H9 (cell line): ENCODE measurements at regions not wholly inside any gene's neighbourhood (a gene's known extent, or its start where the extent isn't known, plus 50 kb on each side); places are given as distances from the start of the nearest gene placed in this dataset.

Experiments used
- DNase-seq: peaks from one replicate; pipeline ENCODE4 v3.0.0-alpha.2; 2017
- H2AFZ ChIP-seq: one replicate; pipeline ENCODE4 v1.6.1; 2013; ENCODE audit warnings: mild to moderate bottlenecking, low read length, control low read depth, moderate library complexity
- H2AK5ac ChIP-seq: 2 replicates; pipeline ENCODE4 v1.6.1; 2013; ENCODE audit warnings: low read length, control low read depth, mixed read lengths; ENCODE audit not compliant: insufficient read length
- H2BK120ac ChIP-seq: one replicate; pipeline ENCODE4 v1.6.1; 2013; ENCODE audit warnings: low read depth, mild to moderate bottlenecking, low read length, control low read depth, inconsistent platforms; ENCODE audit not compliant: poor library complexity, severe bottlenecking
- H2BK12ac ChIP-seq: 2 replicates; pipeline ENCODE4 v1.6.1; 2013; ENCODE audit warnings: low read length, control low read depth, mixed read lengths, low read depth; ENCODE audit not compliant: insufficient read length
- H2BK15ac ChIP-seq: 2 replicates; pipeline ENCODE4 v1.6.1; 2013; ENCODE audit warnings: low read depth, low read length, control low read depth
- H2BK20ac ChIP-seq: one replicate; pipeline ENCODE4 v1.6.1; 2013; ENCODE audit warnings: low read depth, mild to moderate bottlenecking, low read length, control low read depth, inconsistent platforms; ENCODE audit not compliant: poor library complexity, severe bottlenecking
- H2BK5ac ChIP-seq: 2 replicates; pipeline ENCODE4 v1.6.1; 2013; ENCODE audit warnings: low read length, control low read depth, mixed read lengths; ENCODE audit not compliant: insufficient read length
- H3K14ac ChIP-seq: 2 replicates; pipeline ENCODE4 v1.6.1; 2013; ENCODE audit warnings: low read length, control low read depth; ENCODE audit not compliant: insufficient read depth
- H3K18ac ChIP-seq: 2 replicates; pipeline ENCODE4 v1.6.1; 2013; ENCODE audit warnings: low read depth, mild to moderate bottlenecking, mixed read lengths, low read length, control low read depth; ENCODE audit not compliant: insufficient read length
- H3K23ac ChIP-seq: 2 replicates; pipeline ENCODE4 v1.6.1; 2013; ENCODE audit warnings: low read length, control low read depth, mixed read lengths, low read depth; ENCODE audit not compliant: insufficient read length
- H3K23me2 ChIP-seq: 2 replicates; pipeline ENCODE4 v1.6.1; 2013; ENCODE audit warnings: low read depth, mild to moderate bottlenecking, mixed read lengths, low read length, control low read depth; ENCODE audit not compliant: insufficient read length, poor library complexity, severe bottlenecking
- H3K27ac ChIP-seq: 2 replicates; pipeline ENCODE4 v1.5.1; 2013; ENCODE audit warnings: low read length, control low read depth, mixed read lengths, low read depth; ENCODE audit not compliant: insufficient read length
- H3K27me3 ChIP-seq: 2 replicates; pipeline ENCODE4 v1.6.1; 2013; ENCODE audit warnings: low read length, control low read depth, inconsistent platforms; ENCODE audit not compliant: insufficient read depth
- H3K4ac ChIP-seq: 2 replicates; pipeline ENCODE4 v1.6.1; 2013; ENCODE audit warnings: low read depth, mild to moderate bottlenecking, control low read depth, inconsistent platforms, low read length, moderate library complexity
- H3K4me1 ChIP-seq: 2 replicates; pipeline ENCODE4 v1.6.1; 2013; ENCODE audit warnings: low read length, control low read depth, inconsistent platforms; ENCODE audit not compliant: insufficient read depth
- H3K4me2 ChIP-seq: 2 replicates; pipeline ENCODE4 v1.6.1; 2013; ENCODE audit warnings: low read length, control low read depth, mixed read lengths; ENCODE audit not compliant: insufficient read length, insufficient read depth
- H3K56ac ChIP-seq: 2 replicates; pipeline ENCODE4 v1.6.1; 2013; ENCODE audit warnings: low read depth, mild to moderate bottlenecking, mixed read lengths, low read length, control low read depth; ENCODE audit not compliant: insufficient read length
- H3K79me1 ChIP-seq: 2 replicates; pipeline ENCODE4 v1.6.1; 2013; ENCODE audit warnings: low read depth, mild to moderate bottlenecking, moderate library complexity, low read length, control low read depth, inconsistent platforms; ENCODE audit not compliant: insufficient read depth, poor library complexity, severe bottlenecking
- H3K79me2 ChIP-seq: 2 replicates; pipeline ENCODE4 v1.6.1; 2013; ENCODE audit warnings: low read length, control low read depth, inconsistent platforms; ENCODE audit not compliant: insufficient read depth
- H3K9ac ChIP-seq: 2 replicates; pipeline ENCODE4 v1.6.1; 2013; ENCODE audit warnings: low read length, control low read depth, mixed read lengths; ENCODE audit not compliant: insufficient read length; ENCODE audit errors: extremely low read depth
- H3K9me3 ChIP-seq: one replicate; pipeline ENCODE4 v1.6.1; 2013; ENCODE audit warnings: low read depth, low read length, inconsistent platforms; ENCODE audit not compliant: control insufficient read depth
- H3T11ph ChIP-seq: one replicate; pipeline ENCODE4 v1.6.1; 2013; ENCODE audit warnings: mild to moderate bottlenecking, low read length, control low read depth, inconsistent platforms
- H4K20me1 ChIP-seq: one replicate; pipeline ENCODE4 v1.6.1; 2013; ENCODE audit not compliant: control insufficient read depth, insufficient read length, insufficient read depth
- H4K5ac ChIP-seq: 2 replicates; pipeline ENCODE4 v1.6.1; 2013; ENCODE audit warnings: low read depth, mild to moderate bottlenecking, mixed read lengths, low read length, control low read depth; ENCODE audit not compliant: insufficient read length
- H4K8ac ChIP-seq: replicated peaks from 2 replicates; pipeline ENCODE4 v1.6.1; 2013; ENCODE audit warnings: low read length, control low read depth, mixed read lengths, low read depth; ENCODE audit not compliant: insufficient read length
- H4K91ac ChIP-seq: 2 replicates; pipeline ENCODE4 v1.6.1; 2013; ENCODE audit warnings: low read depth, mild to moderate bottlenecking, moderate library complexity, mixed read lengths, low read length, control low read depth; ENCODE audit not compliant: insufficient read length
- H3K27ac Mint-ChIP-seq, 3 experiments: 2 replicates in 2 of 3; 3 replicates in 1 of 3; pipeline ENCODE4 v1.8.0; 2020 to 2021; ENCODE audit warnings: mixed read lengths in 3 of 3, mild to moderate bottlenecking in 1 of 3, moderate library complexity in 1 of 3
- H3K27me3 Mint-ChIP-seq: 2 replicates; pipeline ENCODE4 v1.8.0; 2021; ENCODE audit warnings: low read depth, mild to moderate bottlenecking, moderate library complexity, mixed read lengths
- H3K36me3 Mint-ChIP-seq, 3 experiments: 2 replicates in 2 of 3; 3 replicates in 1 of 3; pipeline ENCODE4 v1.8.0; 2020 to 2021; ENCODE audit warnings: low read depth in 3 of 3, mixed read lengths in 3 of 3; ENCODE audit not compliant: insufficient read depth in 1 of 3
- H3K4me1 Mint-ChIP-seq, 2 experiments: 2 replicates each; pipeline ENCODE4 v1.8.0; 2020; ENCODE audit warnings: mixed read lengths in 2 of 2
- H3K4me3 Mint-ChIP-seq, 2 experiments: 2 replicates in 1 of 2; 3 replicates in 1 of 2; pipeline ENCODE4 v1.8.0; 2020 to 2021; ENCODE audit warnings: mild to moderate bottlenecking in 2 of 2, mixed read lengths in 2 of 2, moderate library complexity in 1 of 2
- H3K9me3 Mint-ChIP-seq, 2 experiments: 2 replicates in 1 of 2; 3 replicates in 1 of 2; pipeline ENCODE4 v1.8.0; 2020; ENCODE audit warnings: mild to moderate bottlenecking in 2 of 2, mixed read lengths in 2 of 2, moderate library complexity in 1 of 2
- CTCF ChIP-seq: fragments of 200-600 bp; sonication (generic); conservative IDR thresholded peaks from 3 replicates; pipeline ENCODE4 v1.8.0; 2021; ENCODE audit warnings: antibody characterized with exemption, mild to moderate bottlenecking
- WGBS: extraction: QIAGEN DNeasy Blood & Tissue Kit; methylation state at CpG from one replicate; pipeline ENCODE4 v1.1.7; 2013; ENCODE audit warnings: missing lambda C conversion rate, low lambda C conversion rate, mixed read lengths; ENCODE audit not compliant: insufficient read length; ENCODE audit errors: extremely low coverage; 5-methylcytosine and 5-hydroxymethylcytosine counted together

- no peak overlapping the region for H2BK12ac ChIP-seq
- H3K27me3 Mint-ChIP-seq: peaks cover 22% of the 10 kb centered on the region
Measured at GRCh38 chr7:85757348-85757747, 570.5 kb upstream of the SEMA3D start.

More at GRCh38 chr7:85757348-85757747, 570.5 kb upstream of the SEMA3D start:
- Histone ChIP-seq H3K9ac (no peak overlapping the region), H3T11ph (no peak overlapping the region), H3K23ac (no peak overlapping the region), H4K5ac (no peak overlapping the region), H3K27ac (no peak overlapping the region), H4K8ac (no peak overlapping the region), H2BK20ac (no peak overlapping the region), H3K79me1 (no peaks in the 10 kb centered on the region), H3K27me3 (no peaks in the 10 kb centered on the region), H3K9me3 (no peaks in the 10 kb centered on the region), H3K4me1 (no peaks in the 10 kb centered on the region), H2AFZ (no peak overlapping the region), H4K20me1 (no peaks in the 10 kb centered on the region), H2AK5ac (no peak overlapping the region), H4K91ac (no peak overlapping the region), H3K79me2 (no peaks in the 10 kb centered on the region), H3K23me2 (no peaks in the 10 kb centered on the region), H3K4me2 (no peak overlapping the region), H3K14ac (no peak overlapping the region), H2BK120ac (no peak overlapping the region), H3K56ac (no peak overlapping the region), H3K4ac (no peak overlapping the region), H3K18ac (no peak overlapping the region), H2BK5ac (no peak overlapping the region), H2BK15ac (no peak overlapping the region)
- Mint-ChIP-seq H3K36me3 (no peaks in the 10 kb centered on the region; a peak in 2 of 7 replicates), H3K4me1 (no peaks in the 10 kb centered on the region), H3K27ac (no peak overlapping the region), H3K4me3 (no peak overlapping the region), H3K9me3 (peaks cover 12 to 13% of the 10 kb centered on the region in 2 experiments; a peak in 4 of 5 replicates)
- no CpG with 5 or more reads among the region's 1 CpG for WGBS
- no peak for DNase-seq
- no peak for TF ChIP-seq CTCF
